CD4-positive, CD25-positive, alpha-beta regulatory T cell (primary cell): ENCODE measurements at regions not wholly inside any gene's neighbourhood (a gene's known extent, or its start where the extent isn't known, plus 50 kb on each side); places are given as distances from the start of the nearest gene placed in this dataset.
A peak's percentile ranks its signal among the peaks of the same experiment; 100 is the strongest.

Experiments
- ATAC-seq, 2 donors: fragments of 150-1000 bp; cut with Tn5 transposase; one replicate each; pipeline ENCODE4 v1.10.0; 2021; ENCODE audit warnings: low read depth in 2 of 2, moderate number of reproducible peaks in 2 of 2, moderate library complexity in 1 of 2
- DNase-seq, 3 donors: peaks; one replicate each; pipeline versions ENCODE4 v3.0.0 to v3.0.0-alpha.2; 2012 to 2022; ENCODE audit warnings: mixed read lengths in 1 of 3
- H3K27ac ChIP-seq: one replicate; pipeline ENCODE4 v1.7.0; 2013; ENCODE audit warnings: mild to moderate bottlenecking, low read length; ENCODE audit not compliant: insufficient read depth, poor library complexity, severe bottlenecking
- H3K27me3 ChIP-seq: one replicate; pipeline ENCODE4 v1.7.0; 2013; ENCODE audit warnings: low read length; ENCODE audit not compliant: control insufficient read depth, insufficient read depth
- H3K36me3 ChIP-seq: one replicate; pipeline ENCODE4 v1.7.0; 2013; ENCODE audit warnings: mild to moderate bottlenecking, low read length, moderate library complexity; ENCODE audit not compliant: control insufficient read depth, insufficient read depth
- H3K4me1 ChIP-seq: 2 replicates; pipeline ENCODE4 v1.7.0; 2013; ENCODE audit warnings: mild to moderate bottlenecking, low read length; ENCODE audit not compliant: insufficient read depth, control insufficient read depth, poor library complexity, severe bottlenecking
- H3K4me3 ChIP-seq: one replicate; pipeline ENCODE4 v1.7.0; 2013; ENCODE audit warnings: low read depth, mild to moderate bottlenecking, low read length, moderate library complexity
- H3K9me3 ChIP-seq, 2 experiments: 1 replicate in 1 of 2; 2 replicates in 1 of 2; pipeline ENCODE4 v1.7.0; 2013; ENCODE audit warnings: low read length in 2 of 2, mild to moderate bottlenecking in 1 of 2, moderate library complexity in 1 of 2; ENCODE audit not compliant: control insufficient read depth in 2 of 2
- H3K27ac Mint-ChIP-seq, 3 donors: one replicate each; pipeline ENCODE4 v1.8.0; 2020 to 2022; ENCODE audit warnings: mild to moderate bottlenecking in 3 of 3, mixed read lengths in 3 of 3, moderate library complexity in 2 of 3
- H3K27me3 Mint-ChIP-seq: one replicate; pipeline ENCODE4 v1.8.0; 2022; ENCODE audit warnings: mild to moderate bottlenecking, mixed read lengths
- H3K36me3 Mint-ChIP-seq: one replicate; pipeline ENCODE4 v1.8.0; 2020; ENCODE audit warnings: mixed read lengths
- H3K4me1 Mint-ChIP-seq, 4 donors: one replicate each; pipeline ENCODE4 v1.8.0; 2020 to 2022; ENCODE audit warnings: mixed read lengths in 4 of 4, mild to moderate bottlenecking in 1 of 4
- H3K4me3 Mint-ChIP-seq, 4 donors: one replicate each; pipeline ENCODE4 v1.8.0; 2020 to 2022; ENCODE audit warnings: mild to moderate bottlenecking in 4 of 4, mixed read lengths in 4 of 4, moderate library complexity in 3 of 4
- H3K9me3 Mint-ChIP-seq, 7 donors: one replicate each; pipeline ENCODE4 v1.8.0; 2020 to 2022; ENCODE audit warnings: mixed read lengths in 7 of 7, mild to moderate bottlenecking in 3 of 7, moderate library complexity in 2 of 7

- H3K36me3 Mint-ChIP-seq, result no peaks in the 10 kb centered on the region
- DNase-seq (no peak), ATAC-seq (no peak)
- peaks cover 11% of the 10 kb centered on the region for H3K27me3 Mint-ChIP-seq
- no peaks in the 10 kb centered on the region for H3K9me3 ChIP-seq
- H3K4me1 Mint-ChIP-seq, result no peaks in the 10 kb centered on the region
- no peak overlapping the region for H3K27ac ChIP-seq
- no peaks in the 10 kb centered on the region for H3K4me1 ChIP-seq
- peaks cover 0 to 2% (median 0%) of the 10 kb centered on the region in 7 donors for H3K9me3 Mint-ChIP-seq
- no peaks in the 10 kb centered on the region for H3K36me3 ChIP-seq
- no peak overlapping the region for H3K4me3 Mint-ChIP-seq
- no peaks in the 10 kb centered on the region for H3K27me3 ChIP-seq
- no peak overlapping the region for H3K4me3 ChIP-seq
- H3K27ac Mint-ChIP-seq, result no peak overlapping the region
These were observed 126.8 kb upstream of the STC2 start for GRCh38 chr5:173454736-173455598.

DNA sequence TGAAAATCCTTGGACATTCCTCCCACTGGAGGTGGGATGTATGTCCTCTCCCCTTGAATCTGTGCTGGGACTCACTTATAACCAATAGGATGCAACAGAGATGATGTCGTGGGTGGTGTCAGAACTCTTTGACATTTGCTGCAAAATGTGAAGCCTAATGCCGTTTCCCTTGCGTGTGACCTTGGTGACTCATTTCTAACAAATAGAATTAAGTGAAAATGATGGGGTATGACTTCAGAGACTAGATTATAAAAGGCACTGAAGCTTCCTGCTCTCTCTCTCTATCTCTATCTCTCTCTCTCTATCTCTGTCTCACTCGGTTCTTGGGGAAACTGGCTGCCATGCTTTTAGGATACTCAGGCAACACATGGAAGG, 126.1 kb upstream of the STC2 start:
- H3K27ac Mint-ChIP-seq, result no peak overlapping the region
- Histone ChIP-seq H3K36me3 (no peaks in the 10 kb centered on the region), H3K9me3 (no peaks in the 10 kb centered on the region), H3K27ac (no peak overlapping the region), H3K4me1 (no peaks in the 10 kb centered on the region), H3K27me3 (no peaks in the 10 kb centered on the region), H3K4me3 (no peak overlapping the region)
- ATAC-seq (no peak), DNase-seq (no peak)
- H3K9me3 Mint-ChIP-seq, result peaks cover 0 to 2% (median 0%) of the 10 kb centered on the region in 7 donors
- H3K4me3 Mint-ChIP-seq, result no peak overlapping the region
- no peaks in the 10 kb centered on the region for H3K4me1 Mint-ChIP-seq
- peaks cover 11% of the 10 kb centered on the region for H3K27me3 Mint-ChIP-seq
- H3K36me3 Mint-ChIP-seq, result no peaks in the 10 kb centered on the region

- H3K4me3 ChIP-seq, result no peak overlapping the region
- no peaks in the 10 kb centered on the region for H3K27me3 ChIP-seq
- H3K36me3 ChIP-seq, result no peaks in the 10 kb centered on the region
- no peaks in the 10 kb centered on the region for H3K4me1 Mint-ChIP-seq
- no peaks in the 10 kb centered on the region for H3K4me1 ChIP-seq
- ATAC-seq, result no peak
- DNase-seq, result no peak
- no peaks in the 10 kb centered on the region for H3K36me3 Mint-ChIP-seq
- no peak overlapping the region for H3K27ac ChIP-seq
- H3K27ac Mint-ChIP-seq, result no peak overlapping the region
- H3K9me3 ChIP-seq, result no peaks in the 10 kb centered on the region
- H3K4me3 Mint-ChIP-seq, result no peak overlapping the region
- peaks cover 0 to 2% (median 0%) of the 10 kb centered on the region in 7 donors for H3K9me3 Mint-ChIP-seq
- H3K27me3 Mint-ChIP-seq, result peaks cover 11% of the 10 kb centered on the region
These were observed 125.0 kb upstream of the STC2 start for GRCh38 chr5:173453167-173453566.

DNA sequence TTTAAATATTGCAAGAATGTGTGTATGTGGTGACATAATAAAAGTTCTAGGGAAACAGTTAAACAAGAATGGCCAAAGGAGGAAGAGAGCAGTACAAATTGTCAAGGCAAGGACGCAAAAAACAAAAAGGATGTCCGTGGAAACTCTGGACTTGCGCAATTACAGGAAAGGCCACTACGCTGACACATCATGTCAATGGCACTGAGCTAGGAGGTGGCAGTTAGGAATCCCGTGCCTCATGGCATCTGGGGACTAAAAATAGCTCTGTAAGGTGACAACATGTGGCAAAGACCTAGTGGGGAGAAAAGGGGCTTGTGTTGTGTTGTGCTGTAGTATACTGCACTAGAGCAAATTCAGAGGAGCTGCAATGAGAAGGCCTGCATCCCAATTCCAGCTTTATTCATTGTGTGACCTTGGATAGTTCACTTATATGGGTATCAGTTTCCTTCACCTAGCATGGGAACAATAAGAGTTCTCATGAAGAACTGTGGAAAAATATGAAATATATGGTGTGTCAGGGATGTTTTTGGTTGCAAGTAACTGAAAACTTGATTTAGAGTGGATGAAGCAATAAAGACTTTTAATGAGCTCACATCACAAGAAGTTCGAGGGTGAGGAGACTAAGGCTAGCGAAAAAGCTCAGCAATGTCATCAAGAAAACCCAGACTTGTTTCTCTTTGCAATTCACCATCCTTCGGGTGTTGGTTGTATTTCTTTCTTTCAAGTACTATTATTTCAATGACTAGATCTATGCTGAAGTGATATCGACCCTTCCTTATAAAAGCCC, 124.1 kb upstream of the STC2 start:
- no peaks in the 10 kb centered on the region for H3K4me1 Mint-ChIP-seq
- Histone ChIP-seq H3K4me1 (no peaks in the 10 kb centered on the region), H3K27me3 (no peaks in the 10 kb centered on the region), H3K4me3 (no peak overlapping the region), H3K27ac (no peak overlapping the region), H3K36me3 (no peaks in the 10 kb centered on the region), H3K9me3 (no peaks in the 10 kb centered on the region)
- H3K27me3 Mint-ChIP-seq, result peaks cover 11% of the 10 kb centered on the region
- DNase-seq (no peak), ATAC-seq (no peak)
- no peak overlapping the region for H3K27ac Mint-ChIP-seq
- H3K4me3 Mint-ChIP-seq, result no peak overlapping the region
- H3K36me3 Mint-ChIP-seq, result no peaks in the 10 kb centered on the region
- H3K9me3 Mint-ChIP-seq, result peaks cover 0 to 2% (median 0%) of the 10 kb centered on the region in 7 donors

GRCh38 chr5:173451651-173452050, 123.4 kb upstream of the STC2 start:
- Histone ChIP-seq H3K36me3 (no peaks in the 10 kb centered on the region), H3K27ac (no peak overlapping the region), H3K9me3 (no peaks in the 10 kb centered on the region), H3K27me3 (no peaks in the 10 kb centered on the region), H3K4me1 (no peaks in the 10 kb centered on the region), H3K4me3 (no peak overlapping the region)
- H3K27me3 Mint-ChIP-seq, result peaks cover 11% of the 10 kb centered on the region
- ATAC-seq, result no peak
- H3K27ac Mint-ChIP-seq, result no peak overlapping the region
- H3K4me1 Mint-ChIP-seq, result no peaks in the 10 kb centered on the region
- no peaks in the 10 kb centered on the region for H3K36me3 Mint-ChIP-seq
- no peak overlapping the region for H3K4me3 Mint-ChIP-seq
- DNase-seq, result no peak
- H3K9me3 Mint-ChIP-seq, result peaks cover 0 to 2% (median 0%) of the 10 kb centered on the region in 7 donors

DNA sequence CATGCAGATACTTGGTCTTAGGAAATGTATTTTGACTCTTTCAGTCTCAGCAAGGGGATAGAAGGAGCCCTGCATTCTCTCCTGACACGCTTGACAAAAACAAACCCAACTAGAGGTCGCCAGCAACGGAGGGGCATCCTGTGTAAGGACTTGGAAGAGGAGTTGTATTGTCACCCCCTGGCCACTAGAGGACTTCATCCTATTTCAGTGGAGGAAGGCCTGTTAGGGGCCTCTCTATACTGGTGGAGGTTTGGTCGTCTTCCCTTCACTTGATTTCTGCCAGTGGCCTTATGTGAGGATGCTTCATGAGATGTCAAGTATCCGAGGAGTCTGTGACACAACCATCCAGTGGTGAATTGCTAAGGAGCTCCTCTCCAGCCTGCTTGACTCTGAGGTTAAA, 122.8 kb upstream of the STC2 start:
- no peak overlapping the region for H3K4me3 Mint-ChIP-seq
- Histone ChIP-seq H3K4me1 (no peaks in the 10 kb centered on the region), H3K9me3 (no peaks in the 10 kb centered on the region), H3K27ac (no peak overlapping the region), H3K4me3 (no peak overlapping the region), H3K36me3 (no peaks in the 10 kb centered on the region), H3K27me3 (no peaks in the 10 kb centered on the region)
- peaks cover 11% of the 10 kb centered on the region for H3K27me3 Mint-ChIP-seq
- ATAC-seq (no peak), DNase-seq (peak in 1 of 3 donors; percentile 12)
- H3K9me3 Mint-ChIP-seq, result peaks cover 0 to 2% (median 0%) of the 10 kb centered on the region in 7 donors
- no peak overlapping the region for H3K27ac Mint-ChIP-seq
- no peaks in the 10 kb centered on the region for H3K4me1 Mint-ChIP-seq
- no peaks in the 10 kb centered on the region for H3K36me3 Mint-ChIP-seq

DNA sequence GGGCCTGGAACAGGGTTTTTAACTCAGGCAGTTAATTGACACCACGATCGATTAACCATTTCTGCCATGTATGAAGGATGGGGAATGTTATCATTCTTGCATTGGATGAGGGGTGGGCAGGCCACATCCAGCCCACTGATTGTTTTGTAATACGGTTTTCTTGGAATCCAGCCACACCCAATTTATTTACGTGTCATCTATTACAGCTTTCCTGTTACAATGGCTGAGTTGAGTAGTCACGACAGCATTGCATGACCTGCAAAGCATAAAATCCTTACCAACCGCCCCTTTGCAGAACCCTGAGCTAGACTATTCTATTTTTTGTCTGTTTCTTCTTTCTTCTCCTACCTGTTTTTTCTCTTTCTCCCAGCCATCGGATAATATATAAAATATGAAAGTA, 122.0 kb upstream of the STC2 start:
- Mint-ChIP-seq H3K4me1 (no peaks in the 10 kb centered on the region), H3K27ac (no peak overlapping the region), H3K27me3 (peaks cover 11% of the 10 kb centered on the region), H3K9me3 (peaks cover 0 to 2% (median 0%) of the 10 kb centered on the region in 7 donors), H3K4me3 (no peak overlapping the region), H3K36me3 (no peaks in the 10 kb centered on the region)
- Histone ChIP-seq H3K27ac (no peak overlapping the region), H3K27me3 (no peaks in the 10 kb centered on the region), H3K4me3 (no peak overlapping the region), H3K36me3 (no peaks in the 10 kb centered on the region), H3K9me3 (no peaks in the 10 kb centered on the region), H3K4me1 (no peaks in the 10 kb centered on the region)
- no peak for DNase-seq
- no peak for ATAC-seq
